Skeletal muscle tissue (tissue), 3 donors: ENCODE measurements at regions not wholly inside any gene's neighbourhood (a gene's known extent, or its start where the extent isn't known, plus 50 kb on each side); places are given as distances from the start of the nearest gene placed in this dataset.

ENCODE experiments used
- H3K27ac ChIP-seq: one replicate; pipeline ENCODE4 v1.7.0; 2013; ENCODE audit warnings: mild to moderate bottlenecking, low read depth, low read length, inconsistent platforms
- H3K27me3 ChIP-seq, 3 donors: one replicate each; pipeline ENCODE4 v1.7.0; 2013; ENCODE audit warnings: low read length in 3 of 3; ENCODE audit not compliant: control insufficient read depth in 3 of 3, insufficient read depth in 3 of 3
- H3K36me3 ChIP-seq, 3 donors: one replicate each; pipeline ENCODE4 v1.7.0; 2013; ENCODE audit warnings: low read length in 3 of 3; ENCODE audit not compliant: control insufficient read depth in 3 of 3, insufficient read depth in 3 of 3
- H3K4me1 ChIP-seq, 3 donors: one replicate each; pipeline ENCODE4 v1.7.0; 2013; ENCODE audit warnings: low read length in 3 of 3, mild to moderate bottlenecking in 3 of 3; ENCODE audit not compliant: control insufficient read depth in 3 of 3, insufficient read depth in 3 of 3
- H3K4me3 ChIP-seq, 3 donors: one replicate each; pipeline ENCODE4 v1.7.0; 2013; ENCODE audit warnings: low read length in 3 of 3
- H3K9ac ChIP-seq, 3 donors: one replicate each; pipeline ENCODE4 v1.7.0; 2013; ENCODE audit warnings: low read length in 3 of 3, mild to moderate bottlenecking in 3 of 3, moderate library complexity in 2 of 3, low read depth in 1 of 3
- H3K9me3 ChIP-seq, 3 donors: one replicate each; pipeline ENCODE4 v1.7.0; 2013; ENCODE audit warnings: low read length in 3 of 3; ENCODE audit not compliant: control insufficient read depth in 3 of 3
- donor health status: Osteomylitis.

DNA sequence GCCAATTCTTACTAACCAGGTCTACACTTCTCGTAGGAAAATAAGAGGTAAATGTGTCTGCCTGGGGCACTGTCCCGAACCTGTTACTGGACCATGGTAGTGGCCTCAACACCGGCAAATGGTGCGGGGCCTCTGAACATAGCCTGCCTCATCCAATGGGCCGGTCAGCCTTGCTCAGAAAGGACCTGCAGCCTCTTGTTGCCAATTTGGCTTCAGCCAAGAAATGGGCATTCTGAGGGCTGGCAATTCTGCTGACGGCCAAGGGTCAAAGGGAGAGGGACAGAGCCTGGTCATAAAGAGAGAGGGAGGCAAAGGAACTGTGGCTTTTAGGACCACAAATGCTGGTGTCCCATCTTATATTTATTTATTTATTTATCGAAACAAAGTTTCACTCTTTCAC lies 69.5 kb upstream of the ATP6AP2 start:
- Histone ChIP-seq H3K27ac (no peak overlapping the region), H3K9ac (no peak overlapping the region), H3K4me1 (no peaks in the 10 kb centered on the region), H3K4me3 (no peak overlapping the region), H3K9me3 (no peaks in the 10 kb centered on the region), H3K27me3 (peaks cover 0 to 16% (median 0%) of the 10 kb centered on the region in 3 donors), H3K36me3 (no peaks in the 10 kb centered on the region)

GRCh38 chrX:40508560-40508959 lies 72.2 kb upstream of the ATP6AP2 start:
- H3K36me3 ChIP-seq: no peaks in the 10 kb centered on the region
- H3K9me3 ChIP-seq: no peaks in the 10 kb centered on the region
- no peak overlapping the region for H3K4me3 ChIP-seq
- no peak overlapping the region for H3K9ac ChIP-seq
- H3K27ac ChIP-seq: no peak overlapping the region
- H3K27me3 ChIP-seq: peaks cover 0 to 18% (median 0%) of the 10 kb centered on the region in 3 donors
- no peaks in the 10 kb centered on the region for H3K4me1 ChIP-seq

DNA sequence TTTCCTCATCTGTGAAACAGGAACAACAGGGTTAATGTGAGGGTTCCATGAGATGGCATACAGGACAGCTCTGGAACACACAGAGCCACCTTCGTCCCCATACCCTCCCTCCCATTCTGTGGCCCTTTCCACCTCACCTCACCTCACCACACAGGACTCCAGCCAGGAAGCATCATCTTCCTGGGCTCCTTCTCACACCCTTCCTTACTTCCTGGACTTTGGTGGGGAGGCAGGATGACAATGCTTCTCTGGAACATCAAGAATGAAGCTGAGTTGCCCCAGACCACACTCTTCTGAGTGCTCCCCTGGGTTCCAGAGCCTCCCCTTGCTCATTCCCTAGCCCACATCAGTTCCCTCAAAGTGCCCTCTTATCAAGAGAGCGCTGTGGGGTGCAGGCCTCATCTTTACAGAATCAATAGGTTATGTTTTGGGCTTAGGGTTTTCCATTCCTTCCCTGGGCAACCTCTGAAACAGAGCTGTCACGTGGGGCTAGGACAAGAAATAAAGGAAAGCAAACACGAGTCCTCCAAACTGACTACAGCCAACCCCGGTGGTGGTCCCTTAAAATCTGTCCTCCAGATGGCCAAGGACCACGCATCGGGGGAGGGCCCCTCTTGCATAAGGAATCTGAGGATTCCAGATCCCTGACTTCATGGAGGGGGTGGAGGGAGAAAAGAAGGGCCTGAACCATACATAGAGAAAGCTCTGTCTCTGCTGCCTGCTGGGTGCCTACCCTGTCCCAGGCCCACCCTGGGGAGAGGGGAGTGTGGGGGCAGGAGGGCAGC lies 74.4 kb upstream of the ATP6AP2 start:
- Histone ChIP-seq H3K27ac (no peak overlapping the region), H3K4me3 (no peak overlapping the region), H3K9me3 (no peaks in the 10 kb centered on the region), H3K4me1 (no peaks in the 10 kb centered on the region), H3K27me3 (peaks cover 0 to 11% (median 0%) of the 10 kb centered on the region in 3 donors), H3K36me3 (no peaks in the 10 kb centered on the region), H3K9ac (no peak overlapping the region)

DNA sequence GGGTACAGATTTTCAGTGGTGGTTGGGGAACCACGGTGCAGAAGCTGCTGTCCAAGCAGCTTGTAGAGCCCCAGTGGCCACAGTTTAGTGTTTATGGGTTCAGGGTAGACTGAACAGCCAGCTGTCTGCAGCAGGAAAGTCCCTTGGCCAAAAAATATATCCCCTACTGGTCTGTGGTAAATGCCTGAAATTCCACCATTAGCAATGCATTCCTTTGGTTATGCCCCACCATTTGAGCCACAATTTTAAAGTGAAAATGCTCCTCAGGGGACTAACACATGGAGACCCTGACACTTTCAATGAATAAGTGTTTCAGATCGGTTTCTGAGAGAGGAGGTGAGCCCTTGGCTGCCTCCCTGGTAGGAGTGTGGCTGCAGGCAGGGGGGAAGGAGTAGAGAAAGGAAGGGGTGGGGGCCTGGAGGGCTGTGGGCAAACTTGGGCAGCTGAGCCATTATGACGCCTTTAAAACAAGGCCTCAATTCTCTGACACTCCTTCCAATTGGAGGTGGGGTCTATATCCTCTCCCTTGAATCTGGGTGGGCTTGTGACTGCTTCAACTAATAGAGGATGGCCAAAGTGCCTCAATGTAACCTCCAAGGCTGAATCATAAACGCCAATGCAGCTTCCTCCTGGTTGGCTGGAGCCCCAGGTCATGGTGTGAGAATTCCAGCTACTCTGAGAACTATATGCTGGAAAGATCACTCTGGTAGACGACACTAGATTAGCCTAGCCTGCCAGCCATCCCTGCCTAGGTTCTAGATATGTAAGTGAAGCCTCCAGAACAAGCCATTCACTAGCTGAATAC lies 75.8 kb upstream of the ATP6AP2 start:
- Histone ChIP-seq H3K27ac (no peak overlapping the region), H3K4me3 (no peak overlapping the region), H3K9me3 (no peaks in the 10 kb centered on the region), H3K4me1 (no peaks in the 10 kb centered on the region), H3K27me3 (peaks cover 0 to 15% (median 0%) of the 10 kb centered on the region in 3 donors), H3K9ac (no peak overlapping the region), H3K36me3 (no peaks in the 10 kb centered on the region)

GRCh38 chrX:40503094-40503493 lies 77.7 kb upstream of the ATP6AP2 start:
- no peaks in the 10 kb centered on the region for H3K9me3 ChIP-seq
- no peak overlapping the region for H3K27ac ChIP-seq
- H3K36me3 ChIP-seq: no peaks in the 10 kb centered on the region
- no peak overlapping the region for H3K9ac ChIP-seq
- peaks cover 0 to 11% (median 0%) of the 10 kb centered on the region in 3 donors for H3K27me3 ChIP-seq
- no peak overlapping the region for H3K4me3 ChIP-seq
- no peaks in the 10 kb centered on the region for H3K4me1 ChIP-seq

- Histone ChIP-seq H3K4me3 (no peak overlapping the region), H3K9ac (no peak overlapping the region), H3K27me3 (peaks cover 0 to 11% (median 0%) of the 10 kb centered on the region in 3 donors), H3K36me3 (no peaks in the 10 kb centered on the region), H3K4me1 (no peaks in the 10 kb centered on the region), H3K9me3 (no peaks in the 10 kb centered on the region), H3K27ac (no peak overlapping the region)
These were observed 78.1 kb upstream of the ATP6AP2 start for GRCh38 chrX:40502688-40503087.

GRCh38 chrX:40501164-40501855 lies 79.5 kb upstream of the ATP6AP2 start:
- Histone ChIP-seq H3K27ac (no peak overlapping the region), H3K9ac (no peak overlapping the region), H3K4me1 (no peaks in the 10 kb centered on the region), H3K27me3 (peaks cover 0 to 10% (median 0%) of the 10 kb centered on the region in 3 donors), H3K9me3 (no peaks in the 10 kb centered on the region), H3K36me3 (no peaks in the 10 kb centered on the region), H3K4me3 (no peak overlapping the region)

DNA sequence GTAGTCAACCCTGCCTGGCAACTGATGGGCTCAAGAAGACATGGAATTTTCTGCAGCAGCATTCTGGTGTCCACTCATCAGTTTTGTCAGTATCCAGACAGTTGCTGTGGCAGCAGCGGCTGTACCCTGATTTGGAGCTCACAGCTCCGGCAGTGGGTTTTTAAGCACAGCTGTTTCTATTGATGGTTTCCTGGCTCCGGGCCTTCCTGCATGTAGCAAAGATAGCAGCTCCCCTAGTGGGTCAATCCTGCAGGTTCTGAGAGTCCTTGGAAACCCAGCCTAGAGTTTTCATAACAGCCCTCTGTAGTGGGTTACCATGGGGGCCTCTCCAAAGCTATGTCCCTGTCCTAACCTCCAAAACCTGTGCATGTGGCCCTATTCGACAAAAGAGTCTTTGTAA lies 84.0 kb upstream of the ATP6AP2 start:
- H3K27me3 ChIP-seq: peaks cover 0 to 11% (median 0%) of the 10 kb centered on the region in 3 donors
- no peak overlapping the region for H3K27ac ChIP-seq

DNA sequence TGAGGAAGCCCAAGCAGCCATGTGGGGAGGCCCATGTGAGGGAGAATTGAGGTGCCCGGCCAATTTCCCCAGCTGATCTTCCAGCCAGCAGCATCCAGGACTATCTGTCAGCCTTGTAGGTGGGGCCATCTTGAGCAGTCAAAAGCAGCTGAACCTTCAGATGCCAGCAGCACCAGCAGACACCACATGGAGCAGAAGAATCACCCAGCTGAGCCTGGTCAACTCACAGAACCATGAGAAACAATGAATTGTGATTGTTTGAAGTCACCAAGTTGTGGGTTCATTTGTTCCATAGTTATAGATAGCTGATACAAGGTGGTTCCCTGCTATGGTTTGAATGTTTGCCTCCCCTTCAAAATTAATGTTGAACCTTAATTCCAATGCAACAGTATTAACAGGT lies 85.1 kb upstream of the ATP6AP2 start:
- Histone ChIP-seq H3K36me3 (no peaks in the 10 kb centered on the region), H3K4me1 (no peaks in the 10 kb centered on the region), H3K27me3 (peaks cover 0 to 12% (median 0%) of the 10 kb centered on the region in 3 donors), H3K27ac (no peak overlapping the region), H3K4me3 (no peak overlapping the region), H3K9me3 (peaks cover 0 to 5% (median 0%) of the 10 kb centered on the region in 3 donors), H3K9ac (no peak overlapping the region)

More for the DNA sequence above, 84.0 kb upstream of the ATP6AP2 start:
- no peak overlapping the region for H3K4me3 ChIP-seq
- peaks cover 0 to 5% (median 0%) of the 10 kb centered on the region in 3 donors for H3K9me3 ChIP-seq
- no peak overlapping the region for H3K9ac ChIP-seq
- no peaks in the 10 kb centered on the region for H3K4me1 ChIP-seq
- no peaks in the 10 kb centered on the region for H3K36me3 ChIP-seq
